HG03354 (cell line): ENCODE measurements at regions not wholly inside any gene's neighbourhood (a gene's known extent, or its start where the extent isn't known, plus 50 kb on each side); places are given as distances from the start of the nearest gene placed in this dataset.

Source experiments
- ATAC-seq: cut with Tn5 transposase; IDR thresholded peaks from one replicate; pipeline ENCODE4 v1.9.1; 2021; ENCODE audit warnings: mild to moderate bottlenecking; ENCODE audit not compliant: unreplicated experiment, poor library complexity, severe bottlenecking

- no peak for ATAC-seq
Measured at GRCh38 chr20:60921022-60921622, 330.9 kb upstream of the CDH4 start.

GRCh38 chr20:60926831-60927230, 325.2 kb upstream of the CDH4 start:
- ATAC-seq, result no peak

- ATAC-seq, result no peak
Measured at GRCh38 chr20:60928341-60928740, 323.7 kb upstream of the CDH4 start.

GRCh38 chr20:60930023-60930790, 321.9 kb upstream of the CDH4 start:
- no peak for ATAC-seq

- no peak for ATAC-seq
Measured at GRCh38 chr20:60931696-60932095, 320.4 kb upstream of the CDH4 start.

GRCh38 chr20:60934724-60935123, 317.3 kb upstream of the CDH4 start:
- no peak for ATAC-seq

GRCh38 chr20:60935971-60936370, 316.1 kb upstream of the CDH4 start:
- ATAC-seq, result no peak

GRCh38 chr20:60937585-60937984, 314.5 kb upstream of the CDH4 start:
- ATAC-seq, result no peak

GRCh38 chr20:60941379-60941778, 310.7 kb upstream of the CDH4 start:
- ATAC-seq, result no peak

- ATAC-seq, result no peak
Measured at GRCh38 chr20:60947819-60948218, 304.2 kb upstream of the CDH4 start.

- no peak for ATAC-seq
Measured at GRCh38 chr20:60948224-60948623, 303.8 kb upstream of the CDH4 start.

GRCh38 chr20:60950561-60950960, 301.5 kb upstream of the CDH4 start:
- ATAC-seq, result no peak

GRCh38 chr20:60950974-60951373, 301.1 kb upstream of the CDH4 start:
- no peak for ATAC-seq

- no peak for ATAC-seq
Measured at GRCh38 chr20:60952861-60953260, 299.2 kb upstream of the CDH4 start.

- ATAC-seq, result no peak
Measured at GRCh38 chr20:60953321-60953720, 298.7 kb upstream of the CDH4 start.

GRCh38 chr20:60955706-60956105, 296.4 kb upstream of the CDH4 start:
- no peak for ATAC-seq

- no peak for ATAC-seq
Measured at GRCh38 chr20:60956194-60956593, 295.9 kb upstream of the CDH4 start.

- no peak for ATAC-seq
Measured at GRCh38 chr20:60957621-60958020, 294.4 kb upstream of the CDH4 start.

GRCh38 chr20:60959971-60960370, 292.1 kb upstream of the CDH4 start:
- ATAC-seq, result no peak

GRCh38 chr20:60960500-60960899, 291.6 kb upstream of the CDH4 start:
- no peak for ATAC-seq

GRCh38 chr20:60961551-60961950, 290.5 kb upstream of the CDH4 start:
- ATAC-seq, result no peak
